ENCODE measurements at regions not wholly inside any gene's neighbourhood (a gene's known extent, or its start where the extent isn't known, plus 50 kb on each side); places are given as distances from the start of the nearest gene placed in this dataset.

DNA sequence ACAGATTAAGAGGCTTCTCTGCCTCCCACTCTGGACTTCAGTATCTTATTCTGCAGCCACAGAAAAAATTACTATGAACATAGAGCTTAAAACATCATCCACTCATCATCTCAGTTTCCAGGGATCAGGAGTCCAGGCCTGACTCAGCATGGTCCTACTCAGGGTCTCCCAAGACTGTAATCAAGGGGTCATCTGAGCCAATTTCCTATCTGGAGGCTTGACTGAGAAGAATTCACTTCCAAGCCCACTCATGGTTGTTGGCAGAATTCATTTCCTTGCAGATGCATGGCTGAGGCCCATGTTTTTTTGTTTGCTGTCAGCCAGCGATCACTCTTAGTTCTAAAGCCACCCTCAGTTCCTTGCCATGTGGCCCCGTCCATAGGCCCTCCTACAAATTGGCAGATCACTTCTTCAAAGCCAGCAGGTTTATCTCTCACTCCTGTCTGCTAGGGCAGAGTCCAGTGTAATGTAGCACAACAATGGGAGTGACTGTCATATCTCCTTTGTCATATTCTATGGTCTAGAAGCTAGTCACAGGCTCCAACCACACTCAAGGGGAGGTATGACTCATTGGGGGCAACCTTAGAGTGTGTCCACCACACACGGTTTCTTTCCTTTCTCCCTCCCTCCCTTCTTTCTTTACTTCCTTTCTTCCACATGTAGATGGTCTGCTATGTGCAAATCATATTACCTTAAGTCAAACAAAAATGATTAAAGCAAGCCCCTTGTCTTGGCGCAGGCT lies 251.6 kb downstream of the QDPR start:
- TF ChIP-seq POLR2A (IDR thresholded peaks at IDR 0.05; ENCODE audit: low read length) (no peak), GATA1 (IDR thresholded peaks at IDR 0.05; ENCODE audit: low read depth, low read length) (no peak)

All from erythroblast (primary cell).